ENCODE measurements at regions not wholly inside any gene's neighbourhood (a gene's known extent, or its start where the extent isn't known, plus 50 kb on each side); places are given as distances from the start of the nearest gene placed in this dataset.

GRCh38 chr4:26204249-26204825 lies 116.5 kb upstream of the RBPJ start:
- no peak overlapping the region for H3K4me2 ChIP-seq (ENCODE audit: insufficient read depth, low read length)
- no peaks in the 10 kb centered on the region for H4K20me1 ChIP-seq (ENCODE audit: insufficient read depth, low read length)
- no peaks in the 10 kb centered on the region for H3K9me3 ChIP-seq (ENCODE audit: insufficient read depth, low read length, severe bottlenecking)
- peaks cover 3% of the 10 kb centered on the region for H3K27me3 ChIP-seq (ENCODE audit: insufficient read depth, low read length, poor library complexity)
- H3K27ac ChIP-seq (ENCODE audit: low read length) = no peak overlapping the region
- no peaks in the 10 kb centered on the region for H3K4me1 ChIP-seq (ENCODE audit: insufficient read depth, low read length)
- no peak overlapping the region for H3K9ac ChIP-seq (ENCODE audit: low read depth, low read length)
- no peak overlapping the region for H2AFZ ChIP-seq (ENCODE audit: low read depth, low read length)
- H3K79me2 ChIP-seq (ENCODE audit: insufficient read depth, low read length) = no peaks in the 10 kb centered on the region
- no peaks in the 10 kb centered on the region for H3K36me3 ChIP-seq (ENCODE audit: insufficient read depth, low read length)
- no peak overlapping the region for H3K4me3 ChIP-seq (ENCODE audit: low read depth in 1 of 2, low read length in 2 of 2)
- TF ChIP-seq, protein P1, sequence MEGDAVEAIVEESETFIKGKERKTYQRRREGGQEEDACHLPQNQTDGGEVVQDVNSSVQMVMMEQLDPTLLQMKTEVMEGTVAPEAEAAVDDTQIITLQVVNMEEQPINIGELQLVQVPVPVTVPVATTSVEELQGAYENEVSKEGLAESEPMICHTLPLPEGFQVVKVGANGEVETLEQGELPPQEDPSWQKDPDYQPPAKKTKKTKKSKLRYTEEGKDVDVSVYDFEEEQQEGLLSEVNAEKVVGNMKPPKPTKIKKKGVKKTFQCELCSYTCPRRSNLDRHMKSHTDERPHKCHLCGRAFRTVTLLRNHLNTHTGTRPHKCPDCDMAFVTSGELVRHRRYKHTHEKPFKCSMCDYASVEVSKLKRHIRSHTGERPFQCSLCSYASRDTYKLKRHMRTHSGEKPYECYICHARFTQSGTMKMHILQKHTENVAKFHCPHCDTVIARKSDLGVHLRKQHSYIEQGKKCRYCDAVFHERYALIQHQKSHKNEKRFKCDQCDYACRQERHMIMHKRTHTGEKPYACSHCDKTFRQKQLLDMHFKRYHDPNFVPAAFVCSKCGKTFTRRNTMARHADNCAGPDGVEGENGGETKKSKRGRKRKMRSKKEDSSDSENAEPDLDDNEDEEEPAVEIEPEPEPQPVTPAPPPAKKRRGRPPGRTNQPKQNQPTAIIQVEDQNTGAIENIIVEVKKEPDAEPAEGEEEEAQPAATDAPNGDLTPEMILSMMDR (IDR thresholded peaks at IDR 0.05; ENCODE audit: borderline replicate concordance, extremely low read depth, low read length, poor library complexity, severe bottlenecking) = no peak
- TF ChIP-seq EZH2 (IDR thresholded peaks at IDR 0.05; ENCODE audit: borderline replicate concordance, low read depth, low read length, severe bottlenecking) = no peak
- DNase-seq (no peak), ATAC-seq (ENCODE audit: insufficient read depth, low read depth) (no peak)

- Histone ChIP-seq H3K36me3 (ENCODE audit: insufficient read depth, low read length) (no peaks in the 10 kb centered on the region), H3K4me2 (ENCODE audit: insufficient read depth, low read length) (no peak overlapping the region), H3K4me1 (ENCODE audit: insufficient read depth, low read length) (no peaks in the 10 kb centered on the region), H4K20me1 (ENCODE audit: insufficient read depth, low read length) (no peaks in the 10 kb centered on the region), H3K27ac (ENCODE audit: low read length) (no peak overlapping the region), H3K27me3 (ENCODE audit: insufficient read depth, low read length, poor library complexity) (peaks cover 3% of the 10 kb centered on the region), H3K4me3 (ENCODE audit: low read depth in 1 of 2, low read length in 2 of 2) (no peak overlapping the region), H3K9me3 (ENCODE audit: insufficient read depth, low read length, severe bottlenecking) (no peaks in the 10 kb centered on the region), H3K9ac (ENCODE audit: low read depth, low read length) (no peak overlapping the region), H2AFZ (ENCODE audit: low read depth, low read length) (no peak overlapping the region), H3K79me2 (ENCODE audit: insufficient read depth, low read length) (no peaks in the 10 kb centered on the region)
- ATAC-seq (ENCODE audit: insufficient read depth, low read depth) (no peak), DNase-seq (no peak)
- no peak for TF ChIP-seq EZH2 (IDR thresholded peaks at IDR 0.05; ENCODE audit: borderline replicate concordance, low read depth, low read length, severe bottlenecking)
- TF ChIP-seq, protein P1 (IDR thresholded peaks at IDR 0.05; ENCODE audit: borderline replicate concordance, extremely low read depth, low read length, poor library complexity, severe bottlenecking) = no peak
These were observed 115.9 kb upstream of the RBPJ start for GRCh38 chr4:26204911-26205370.

DNA sequence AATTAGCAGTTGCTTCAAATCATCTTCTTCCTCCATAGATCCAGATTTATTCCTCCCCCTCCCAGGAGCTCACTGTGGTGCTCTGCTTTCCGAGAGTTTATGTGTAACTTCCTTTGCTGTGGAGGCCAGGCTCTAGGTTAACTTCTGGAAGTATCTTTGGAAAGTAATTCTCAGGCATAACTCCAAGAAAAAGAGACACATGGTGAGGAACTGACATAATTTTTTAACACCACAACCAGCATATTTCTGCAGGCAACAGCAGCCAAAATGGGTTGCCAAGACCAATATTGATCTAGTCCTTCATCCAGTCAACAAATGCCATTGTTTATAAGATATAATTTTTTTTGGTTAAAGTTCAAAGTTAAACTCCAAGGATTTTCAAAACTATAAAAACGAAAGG lies 114.5 kb upstream of the RBPJ start:
- no peak overlapping the region for H3K4me2 ChIP-seq (ENCODE audit: insufficient read depth, low read length)
- no peak overlapping the region for H3K27ac ChIP-seq (ENCODE audit: low read length)
- no peak overlapping the region for H3K4me3 ChIP-seq (ENCODE audit: low read depth in 1 of 2, low read length in 2 of 2)
- no peaks in the 10 kb centered on the region for H3K36me3 ChIP-seq (ENCODE audit: insufficient read depth, low read length)
- H3K79me2 ChIP-seq (ENCODE audit: insufficient read depth, low read length) = no peaks in the 10 kb centered on the region
- no peaks in the 10 kb centered on the region for H4K20me1 ChIP-seq (ENCODE audit: insufficient read depth, low read length)
- peaks cover 3% of the 10 kb centered on the region for H3K27me3 ChIP-seq (ENCODE audit: insufficient read depth, low read length, poor library complexity)
- no peaks in the 10 kb centered on the region for H3K9me3 ChIP-seq (ENCODE audit: insufficient read depth, low read length, severe bottlenecking)
- no peak for TF ChIP-seq EZH2 (IDR thresholded peaks at IDR 0.05; ENCODE audit: borderline replicate concordance, low read depth, low read length, severe bottlenecking)
- TF ChIP-seq, protein P1 (IDR thresholded peaks at IDR 0.05; ENCODE audit: borderline replicate concordance, extremely low read depth, low read length, poor library complexity, severe bottlenecking) = no peak
- DNase-seq (no peak), ATAC-seq (ENCODE audit: insufficient read depth, low read depth) (no peak)
- no peak overlapping the region for H3K9ac ChIP-seq (ENCODE audit: low read depth, low read length)
- H3K4me1 ChIP-seq (ENCODE audit: insufficient read depth, low read length) = no peaks in the 10 kb centered on the region
- H2AFZ ChIP-seq (ENCODE audit: low read depth, low read length) = no peak overlapping the region
